HG02610 (cell line): ENCODE measurements at regions not wholly inside any gene's neighbourhood (a gene's known extent, or its start where the extent isn't known, plus 50 kb on each side); places are given as distances from the start of the nearest gene placed in this dataset.
"Not testable (repeated sequence)": the region's sequence is repeated elsewhere in the genome, so short reads cannot be mapped to it uniquely, and the experiment has no call there.

Source experiments
- ATAC-seq: cut with Tn5 transposase; IDR thresholded peaks from one replicate; pipeline ENCODE4 v1.9.1; 2021; ENCODE audit warnings: mild to moderate bottlenecking, moderate library complexity; ENCODE audit not compliant: unreplicated experiment

DNA sequence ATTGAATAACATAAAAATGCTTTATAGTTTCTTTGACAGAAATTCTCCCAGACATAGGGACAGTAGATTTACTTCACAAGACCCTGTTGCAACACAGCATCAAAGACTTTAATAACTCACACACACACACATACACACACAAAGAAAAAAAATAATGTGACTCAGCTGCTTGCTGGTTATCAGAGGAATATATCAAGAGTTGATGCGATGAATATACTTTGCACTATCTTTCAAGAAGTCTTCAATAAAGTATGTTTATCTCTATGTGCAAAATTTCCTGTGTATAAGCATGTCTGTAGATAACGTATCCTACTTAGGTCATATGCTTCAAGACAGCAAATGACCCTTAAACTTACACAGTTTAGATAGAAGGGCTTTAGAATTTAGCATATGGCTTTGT lies 243.1 kb downstream of the ARL4A start:
- ATAC-seq: no peak

DNA sequence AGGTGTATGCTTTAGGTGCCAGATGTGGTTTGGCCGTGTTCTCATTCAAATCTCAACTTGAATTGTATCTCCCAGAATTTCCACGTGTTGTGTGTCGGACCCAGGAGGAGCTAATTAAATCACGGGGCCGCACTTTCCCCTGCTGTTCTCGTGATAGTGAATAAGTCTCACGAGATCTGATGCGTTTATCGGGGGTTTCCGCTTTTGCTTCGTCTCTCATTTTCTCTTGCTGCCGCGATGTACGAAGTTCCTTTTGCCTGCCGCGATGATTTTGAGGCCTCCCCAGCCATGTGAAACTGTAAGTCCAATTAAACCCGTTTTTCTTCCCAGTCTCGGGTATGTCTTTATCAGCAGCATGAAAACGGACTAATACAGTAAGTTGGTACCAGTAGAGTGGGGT lies 244.0 kb downstream of the ARL4A start:
- ATAC-seq: not testable (repeated sequence)

DNA sequence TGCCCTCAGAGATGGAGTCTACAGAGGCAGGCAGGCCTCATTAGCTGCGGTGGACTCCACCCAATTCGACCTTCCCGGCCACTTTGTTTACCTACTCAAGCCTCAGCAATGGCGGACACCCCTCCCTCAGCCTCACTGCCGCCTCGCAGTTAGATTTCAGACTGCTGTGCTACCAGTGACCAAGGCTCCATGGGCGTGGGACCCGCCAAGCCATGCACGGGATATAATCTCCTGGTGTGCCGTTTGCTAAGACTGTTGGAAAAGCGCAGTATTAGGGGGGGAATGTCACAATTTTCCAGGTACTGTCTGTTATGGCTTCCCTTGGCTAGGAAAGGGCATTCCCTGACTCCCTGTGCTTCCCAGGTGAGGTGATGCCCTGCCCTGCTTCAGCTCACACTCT lies 252.3 kb downstream of the ARL4A start:
- ATAC-seq: no peak

DNA sequence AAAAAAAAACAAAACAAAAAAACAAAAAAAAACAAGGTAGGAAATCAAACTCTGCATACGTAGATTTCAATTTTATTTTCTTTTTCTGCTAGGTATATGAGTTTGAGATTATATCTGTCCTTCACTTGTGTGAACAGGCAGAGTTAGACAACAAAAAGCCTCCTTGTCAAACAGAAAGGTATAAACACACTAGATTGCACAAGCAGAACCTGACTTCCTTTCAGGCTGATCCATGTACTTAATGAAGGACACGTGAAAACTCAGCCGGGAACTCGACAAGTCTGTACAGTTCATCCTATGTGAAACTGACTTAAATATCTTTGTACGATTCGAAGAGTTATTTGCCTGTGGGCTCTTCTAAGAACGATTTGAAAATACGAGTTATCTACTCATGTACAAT lies 254.1 kb downstream of the ARL4A start:
- no peak for ATAC-seq

GRCh38 chr7:12942609-12943008 lies 255.2 kb downstream of the ARL4A start:
- no peak for ATAC-seq

DNA sequence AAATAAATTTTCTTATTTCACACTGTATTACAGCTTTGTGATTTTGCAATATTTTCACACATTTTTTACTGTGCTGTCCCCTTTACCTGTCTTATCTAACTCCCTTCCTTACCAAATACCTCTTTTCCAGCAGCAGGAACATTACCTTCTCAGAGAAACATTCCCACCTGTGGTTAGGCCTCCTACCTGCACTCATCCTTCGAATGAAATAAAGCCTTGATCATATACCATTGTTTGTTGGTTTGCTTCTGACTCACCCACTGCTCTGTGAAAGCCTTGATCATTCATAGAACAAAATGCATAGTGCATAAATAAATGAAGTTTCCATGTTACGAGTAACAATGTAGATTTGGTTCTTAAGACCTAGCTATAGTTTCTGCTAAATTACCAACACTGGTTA lies 256.3 kb downstream of the ARL4A start:
- no peak for ATAC-seq

DNA sequence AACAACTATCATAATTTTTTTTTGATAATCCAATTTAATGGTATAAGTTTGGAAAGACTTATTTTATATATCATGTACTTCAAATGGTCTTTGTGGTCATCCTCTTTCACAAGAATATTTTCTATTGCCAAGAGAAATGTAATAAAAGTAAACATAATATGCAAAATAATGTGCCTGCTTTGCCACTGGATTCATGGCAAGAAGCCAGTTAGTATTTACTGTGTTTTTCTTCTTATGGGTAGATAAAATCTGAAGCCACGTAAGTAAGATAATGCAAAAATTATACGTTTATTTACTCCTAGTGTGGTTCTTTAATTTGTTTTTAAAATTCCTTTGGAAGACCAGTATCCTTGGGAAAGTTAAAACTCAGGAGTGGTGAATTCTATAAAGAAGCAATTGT lies 258.5 kb downstream of the ARL4A start:
- no peak for ATAC-seq

DNA sequence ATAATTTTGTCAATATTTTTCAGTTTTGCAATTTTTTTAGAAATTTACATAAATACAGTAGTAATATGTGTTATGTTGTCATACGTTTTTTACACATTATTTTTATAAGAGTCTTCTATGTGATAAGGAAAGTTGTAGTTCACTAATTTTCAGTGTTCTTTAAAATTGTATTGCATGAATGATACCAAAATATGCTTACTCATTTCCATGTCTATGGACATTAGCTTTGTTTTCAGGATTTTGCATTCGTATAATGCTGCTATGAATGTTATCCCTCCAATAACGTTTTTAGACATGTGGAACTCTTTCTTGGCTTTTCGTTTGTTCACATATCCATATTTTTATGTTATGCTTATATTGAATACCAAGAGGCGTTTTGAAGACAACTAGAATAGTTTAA lies 260.0 kb downstream of the ARL4A start:
- no peak for ATAC-seq

DNA sequence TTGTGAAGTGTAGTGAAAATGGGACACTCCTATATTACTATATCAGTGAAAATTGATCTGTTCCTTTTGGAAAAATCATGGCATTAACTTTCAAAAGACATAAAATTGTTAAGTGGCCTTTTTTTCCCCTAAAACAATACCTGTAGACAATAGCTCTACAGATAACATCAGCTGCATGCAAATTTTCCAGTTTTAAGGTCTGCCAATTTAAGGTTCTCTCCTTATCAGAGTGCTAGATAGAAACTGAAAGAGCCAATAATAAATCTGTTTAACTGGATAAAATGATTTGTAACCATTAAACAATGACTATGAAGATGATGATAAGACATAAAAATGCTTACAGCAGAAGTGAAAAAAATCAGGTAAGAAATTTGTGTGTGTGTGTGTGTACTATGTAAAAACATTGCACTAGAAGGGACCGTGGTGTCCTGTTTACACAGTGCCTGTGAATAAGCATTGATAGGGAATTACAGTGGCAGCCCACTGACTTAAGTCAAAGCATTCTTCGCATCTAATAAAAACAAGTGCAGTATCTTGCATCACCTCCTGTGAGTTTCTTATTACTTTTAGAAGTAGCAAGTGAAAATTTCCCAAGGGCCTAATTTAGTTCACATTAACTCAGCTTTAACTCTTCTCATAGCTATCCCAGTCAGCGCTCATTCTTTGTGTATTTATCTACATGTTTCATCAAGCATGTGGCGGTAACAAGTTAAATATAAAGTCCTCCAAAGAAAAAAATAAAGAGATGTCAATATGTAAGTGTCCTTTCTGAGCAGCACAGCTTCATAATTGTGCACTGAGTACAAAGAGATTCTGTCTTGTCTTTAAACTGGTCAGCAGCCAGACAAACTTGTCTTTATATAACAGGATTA lies 261.9 kb downstream of the ARL4A start:
- ATAC-seq: no peak

- no peak for ATAC-seq
These were observed 264.0 kb downstream of the ARL4A start for GRCh38 chr7:12951397-12951801.

DNA sequence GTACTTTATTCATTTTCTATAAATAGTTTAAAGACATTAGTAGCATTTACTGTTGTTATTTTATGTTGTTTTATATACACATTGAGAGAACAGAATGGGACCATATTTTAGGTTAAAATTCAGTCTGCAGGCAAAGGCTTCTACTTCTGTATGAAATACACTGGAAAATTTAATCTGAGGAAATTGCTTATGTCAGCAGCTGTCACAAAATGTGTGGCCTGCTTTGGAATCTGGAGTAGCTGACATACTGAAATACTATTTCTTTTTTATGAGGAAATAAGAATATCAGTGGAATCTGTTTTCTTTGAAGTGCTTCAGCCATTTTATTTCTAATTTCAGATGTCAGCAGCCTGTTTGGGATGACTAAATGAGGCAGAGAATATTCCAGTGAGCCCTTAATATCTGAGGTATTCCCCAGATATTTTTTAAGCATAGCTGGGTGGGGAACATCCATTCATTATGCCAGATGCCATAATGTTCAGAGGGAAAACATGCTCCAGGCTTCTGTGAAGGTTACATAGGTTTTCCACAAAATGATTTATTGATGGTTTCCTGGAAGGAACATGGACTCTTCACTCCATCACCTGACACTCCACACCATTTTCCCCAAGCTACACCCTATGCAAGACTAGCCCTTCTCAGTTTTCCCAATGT lies 267.1 kb downstream of the ARL4A start:
- ATAC-seq: no peak

- no peak for ATAC-seq
These were observed 270.1 kb downstream of the ARL4A start for GRCh38 chr7:12957487-12957886.

DNA sequence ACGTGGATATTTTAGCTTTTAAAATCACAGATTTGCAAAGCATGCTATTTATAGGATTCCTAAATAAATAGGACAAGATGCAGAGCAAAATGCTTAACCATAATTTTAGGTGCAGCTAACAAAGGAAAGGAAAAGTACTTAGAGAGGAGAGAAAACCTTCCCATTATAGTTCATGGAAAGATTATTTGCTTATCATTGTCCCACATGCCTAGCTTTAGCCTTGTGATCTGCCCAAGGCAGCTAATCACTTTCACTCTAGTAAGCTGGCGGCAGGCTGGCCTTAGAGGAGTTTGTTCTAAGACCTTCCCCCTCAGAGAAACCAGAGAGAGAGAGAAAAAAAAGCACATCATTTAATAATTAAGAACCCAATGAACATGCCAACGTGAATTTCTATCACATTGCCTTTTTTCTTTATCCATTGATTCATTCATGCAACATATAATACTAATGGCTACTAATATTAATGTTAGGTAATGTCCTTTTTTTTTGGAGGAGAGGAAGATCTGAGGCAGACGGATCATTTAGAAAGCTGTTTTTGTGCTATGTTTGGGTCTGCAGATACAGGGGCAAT lies 274.6 kb downstream of the ARL4A start:
- no peak for ATAC-seq

GRCh38 chr7:12963435-12963834 lies 276.0 kb downstream of the ARL4A start:
- ATAC-seq: no peak

DNA sequence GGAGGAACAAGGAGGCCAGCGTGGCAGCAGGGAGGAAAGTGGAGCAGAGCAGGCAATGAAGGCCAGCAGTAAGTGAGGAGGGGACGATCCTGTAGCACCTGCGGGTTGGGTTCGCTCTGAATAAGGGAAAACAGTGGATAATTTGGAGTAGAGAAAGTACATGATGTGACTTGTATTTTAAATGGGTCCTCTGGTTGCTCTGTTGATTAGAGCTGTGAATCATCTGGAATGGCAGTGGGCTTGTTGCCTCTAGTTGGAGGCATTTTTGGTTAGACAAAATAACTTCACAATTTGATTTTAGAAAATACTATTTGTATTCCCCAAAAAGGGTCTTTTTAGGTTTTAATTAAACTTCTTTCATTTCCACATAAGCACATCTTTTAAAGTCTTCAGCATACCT lies 277.4 kb downstream of the ARL4A start:
- ATAC-seq: no peak

DNA sequence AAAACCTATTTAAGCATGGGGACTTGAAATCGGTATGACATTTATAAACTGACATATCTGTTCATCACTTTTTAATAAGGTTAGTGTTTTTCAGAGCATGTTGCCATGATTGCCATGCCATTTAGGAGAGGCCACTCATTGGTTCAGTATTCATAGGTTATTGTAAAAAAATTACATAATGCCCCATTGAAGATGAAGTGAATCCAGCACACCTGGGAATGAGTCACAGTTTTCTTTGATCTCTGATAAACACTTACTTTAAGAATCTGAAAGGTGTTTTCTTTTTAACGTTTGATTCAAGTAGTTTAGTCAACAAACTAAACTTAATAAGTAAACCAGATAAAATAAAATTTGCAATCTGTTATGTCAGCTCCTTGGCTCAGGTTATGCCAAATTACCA lies 278.3 kb downstream of the ARL4A start:
- ATAC-seq: no peak

GRCh38 chr7:12967322-12967721 lies 279.9 kb downstream of the ARL4A start:
- no peak for ATAC-seq

GRCh38 chr7:12968836-12969422 lies 281.5 kb downstream of the ARL4A start:
- no peak for ATAC-seq

GRCh38 chr7:12970626-12971025 lies 283.2 kb downstream of the ARL4A start:
- ATAC-seq: no peak

DNA sequence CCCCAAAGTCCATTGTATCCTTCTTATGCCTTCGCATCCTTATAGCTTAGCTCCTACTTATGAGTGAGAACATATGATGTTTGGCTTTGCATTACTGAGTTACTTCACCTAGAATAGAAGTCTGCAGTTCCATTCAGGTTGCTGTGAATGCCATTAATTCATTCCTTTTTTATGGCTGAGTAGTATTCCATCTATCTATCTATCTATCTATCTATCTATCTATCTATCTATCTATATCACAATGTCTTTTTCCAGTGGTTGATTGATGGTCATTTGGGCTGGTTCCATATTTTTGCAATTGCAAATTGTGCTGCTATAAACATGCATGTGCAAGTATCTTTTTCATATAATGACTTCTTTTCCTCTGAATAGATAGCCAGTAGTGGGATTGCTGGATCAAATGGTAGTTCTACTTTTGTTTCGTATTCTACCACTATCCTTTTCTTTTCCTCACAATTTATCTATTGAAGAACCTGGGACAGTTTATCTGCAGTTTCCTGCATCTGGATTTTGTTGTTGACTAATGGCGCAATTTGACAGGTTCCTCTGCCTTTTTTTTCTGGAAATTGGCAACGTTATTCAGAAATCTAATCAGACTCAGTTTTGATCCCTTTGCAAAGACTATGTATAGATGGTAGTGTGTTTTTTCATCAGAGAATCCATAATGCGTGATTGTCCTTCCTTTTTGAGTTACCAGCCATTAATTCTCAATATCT lies 287.2 kb downstream of the ARL4A start:
- no peak for ATAC-seq

GRCh38 chr7:12975412-12975811 lies 288.0 kb downstream of the ARL4A start:
- no peak for ATAC-seq
